CD4-positive, alpha-beta T cell treated with Interleukin-15 for 4 hours (primary cell): ENCODE measurements at regions not wholly inside any gene's neighbourhood (a gene's known extent, or its start where the extent isn't known, plus 50 kb on each side); places are given as distances from the start of the nearest gene placed in this dataset.

Experiments used
- DNase-seq: peaks from one replicate; pipeline ENCODE4 v3.0.0-alpha.2; 2020; ENCODE audit warnings: low spot score

GRCh38 chr2:6418291-6418690 lies 447.4 kb downstream of the CMPK2 start:
- no peak for DNase-seq

DNA sequence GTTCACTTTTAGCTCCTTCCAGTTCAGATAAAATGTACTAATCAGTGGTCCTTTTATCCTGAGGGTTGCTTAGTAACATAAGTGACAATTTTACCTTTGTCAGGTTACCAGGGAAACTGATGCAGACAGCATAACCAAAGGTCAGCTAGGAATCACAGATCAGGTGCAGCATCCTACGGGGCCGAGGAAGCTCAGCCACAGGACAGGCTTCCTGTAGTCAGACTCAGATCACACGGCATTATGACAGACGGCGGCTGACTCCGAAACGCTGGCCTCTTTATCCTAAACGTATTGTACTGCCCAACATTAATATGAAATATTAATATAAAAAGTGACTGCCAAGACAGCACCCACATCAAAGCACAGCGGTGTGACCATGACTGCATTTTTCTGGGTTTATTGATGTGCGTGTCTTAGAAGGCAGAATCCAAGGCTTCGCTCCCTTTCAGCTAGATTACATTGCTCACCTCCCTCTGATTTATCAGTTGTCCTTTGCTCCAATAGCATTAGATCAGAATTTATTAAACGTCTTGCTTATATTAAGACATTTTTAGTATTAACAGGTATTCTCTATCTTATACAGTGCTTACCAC lies 444.5 kb downstream of the CMPK2 start:
- DNase-seq: no peak

GRCh38 chr2:6421888-6422287 lies 443.8 kb downstream of the CMPK2 start:
- no peak for DNase-seq

- no peak for DNase-seq
These were observed 442.6 kb downstream of the CMPK2 start for GRCh38 chr2:6423157-6423556.

GRCh38 chr2:6423944-6424343 lies 441.8 kb downstream of the CMPK2 start:
- DNase-seq: no peak

DNA sequence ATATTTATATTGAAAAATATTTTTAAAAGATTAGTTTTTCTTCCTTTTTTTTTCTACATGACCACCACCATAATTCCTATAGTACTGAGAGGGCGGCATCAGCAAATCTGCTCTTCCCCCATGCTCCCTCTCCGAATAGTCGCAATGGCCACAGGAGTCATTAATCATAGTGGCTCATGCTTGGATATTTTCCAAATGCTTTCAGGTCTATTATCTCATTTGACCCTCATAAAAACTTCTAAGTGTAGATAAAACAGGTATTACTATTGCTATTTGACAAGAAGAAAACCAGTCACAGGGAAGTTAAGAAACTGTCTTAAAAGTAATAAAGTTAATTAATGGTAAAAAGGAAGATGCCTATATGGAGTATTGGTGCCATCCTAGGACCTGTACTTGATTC lies 440.7 kb downstream of the CMPK2 start:
- no peak for DNase-seq

- DNase-seq: no peak
These were observed 436.3 kb downstream of the CMPK2 start for GRCh38 chr2:6429210-6429986.

DNA sequence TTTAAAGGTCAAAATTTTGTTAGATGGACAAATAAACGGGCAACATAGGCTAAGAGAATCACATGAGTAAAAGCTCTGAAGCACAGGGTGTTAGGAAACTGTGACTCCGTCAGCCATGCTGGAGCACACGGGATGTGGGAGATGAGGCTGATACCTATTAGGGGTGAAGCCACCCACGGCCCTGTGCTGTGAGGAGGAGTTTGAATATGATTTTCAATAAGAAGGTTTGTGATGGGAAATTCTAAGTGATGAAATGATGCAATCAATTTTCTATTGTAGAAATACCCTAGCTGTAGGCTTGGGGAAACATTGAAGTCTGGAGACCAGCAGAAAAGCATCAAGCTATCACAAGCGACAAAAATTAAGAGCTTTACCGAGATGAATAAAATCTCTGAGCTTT lies 431.3 kb downstream of the CMPK2 start:
- no peak for DNase-seq

- no peak for DNase-seq
These were observed 423.9 kb downstream of the CMPK2 start for GRCh38 chr2:6441800-6442199.

DNA sequence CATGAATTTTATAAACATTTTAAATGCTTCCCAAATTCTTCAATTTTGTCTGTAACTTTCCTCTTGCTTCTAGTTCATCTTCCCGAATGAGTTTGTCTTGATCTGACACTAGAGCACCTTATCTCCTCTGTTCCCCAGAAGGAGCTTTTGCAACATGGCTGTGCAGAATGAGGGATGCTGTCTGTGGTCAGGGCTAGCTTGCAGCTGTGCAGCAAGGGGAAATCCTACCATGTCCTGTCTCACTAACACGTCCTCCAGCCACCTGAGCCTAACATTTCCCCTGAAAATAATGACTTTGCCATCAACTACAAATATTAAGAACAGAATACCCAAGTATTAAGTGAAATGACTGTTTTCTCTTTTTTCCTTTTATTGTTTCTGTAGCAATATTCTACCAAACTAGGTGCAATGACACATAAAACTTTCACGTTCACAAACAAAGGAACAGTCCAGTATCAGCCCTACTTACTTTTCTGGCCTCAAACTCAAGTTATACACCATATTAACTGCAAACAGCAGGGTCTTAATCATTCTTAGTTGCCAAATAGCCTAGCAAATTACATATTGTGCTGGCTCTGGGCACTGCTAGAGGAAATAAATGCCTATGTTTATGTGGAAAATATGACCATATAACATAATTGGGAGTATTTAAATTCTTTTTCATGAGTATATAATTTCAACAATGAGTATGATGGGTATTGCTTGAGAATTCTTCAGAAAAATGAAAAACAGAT lies 423.3 kb downstream of the CMPK2 start:
- no peak for DNase-seq

DNA sequence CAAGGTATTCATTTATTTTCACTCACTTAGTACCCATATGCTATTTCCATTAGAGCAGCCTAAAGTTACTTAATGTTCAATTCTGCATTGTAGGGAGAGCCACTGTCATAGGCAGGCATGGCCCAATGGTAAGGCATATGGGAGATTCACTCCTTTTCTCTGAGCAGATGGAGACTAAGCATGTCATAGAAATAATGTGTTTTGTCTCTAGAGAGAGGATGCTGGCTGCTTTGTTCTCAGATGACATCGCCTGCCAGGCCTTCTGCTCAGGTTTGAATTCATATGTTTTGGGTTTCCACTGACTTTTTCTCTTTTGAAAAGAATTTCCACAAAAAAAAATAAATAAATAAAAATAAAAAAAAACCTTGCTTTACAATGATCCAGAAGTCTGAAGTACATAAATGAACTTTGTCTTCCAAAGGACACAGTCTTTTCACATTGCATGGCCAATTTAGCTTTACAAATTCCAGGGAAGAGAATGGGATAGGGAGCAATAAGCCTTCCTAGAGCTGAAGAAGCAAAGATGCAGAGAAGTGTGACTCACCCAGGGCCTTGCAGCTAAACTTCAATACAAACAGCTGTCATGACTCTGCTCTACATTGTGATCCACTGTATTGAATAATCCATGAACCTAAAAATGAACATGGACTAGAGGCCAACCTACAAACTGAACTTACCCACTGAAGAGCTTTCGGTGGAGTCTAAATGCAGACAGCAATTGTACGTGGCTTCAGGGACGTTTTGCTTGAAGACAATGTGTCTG lies 422.5 kb downstream of the CMPK2 start:
- DNase-seq: no peak

DNA sequence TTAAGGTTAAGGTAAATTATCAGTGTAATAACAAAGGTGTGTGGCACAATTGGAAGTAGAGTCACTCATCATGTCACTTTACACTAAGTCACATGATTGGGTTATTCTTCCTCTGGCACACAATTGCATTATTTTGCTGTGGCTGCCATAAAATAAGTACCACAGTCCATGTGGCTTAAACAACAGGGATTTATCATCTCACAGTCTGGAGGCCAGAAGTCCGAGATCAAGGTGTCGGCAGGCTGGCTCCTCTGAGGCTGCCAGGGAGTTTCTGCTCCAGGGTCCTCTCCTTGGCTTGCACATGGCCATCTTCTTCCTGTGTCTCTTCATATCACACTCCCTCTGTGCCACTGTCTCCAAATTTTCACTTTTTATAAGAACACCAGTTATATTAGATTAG lies 421.2 kb downstream of the CMPK2 start:
- no peak for DNase-seq

DNA sequence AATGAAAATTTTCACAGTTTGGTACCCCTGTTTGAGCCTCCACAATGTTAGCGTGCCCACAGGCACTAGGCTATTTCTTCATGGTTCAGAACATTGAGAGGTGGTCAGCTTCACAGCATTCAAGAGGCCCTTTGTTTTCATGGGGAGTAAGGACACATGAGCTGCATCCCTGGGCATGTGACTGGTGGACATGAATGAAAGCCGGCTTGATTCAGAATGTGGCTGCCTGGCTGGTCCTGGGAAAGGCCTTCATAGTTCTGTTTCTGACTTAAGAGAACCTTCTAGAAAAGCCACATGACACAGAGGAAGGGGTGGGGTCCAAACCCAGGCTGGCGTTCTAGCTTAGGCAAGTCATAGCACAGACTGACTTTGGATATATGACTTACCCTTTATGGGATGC lies 420.6 kb downstream of the CMPK2 start:
- no peak for DNase-seq

GRCh38 chr2:6446938-6447608 lies 418.6 kb downstream of the CMPK2 start:
- DNase-seq: no peak

DNA sequence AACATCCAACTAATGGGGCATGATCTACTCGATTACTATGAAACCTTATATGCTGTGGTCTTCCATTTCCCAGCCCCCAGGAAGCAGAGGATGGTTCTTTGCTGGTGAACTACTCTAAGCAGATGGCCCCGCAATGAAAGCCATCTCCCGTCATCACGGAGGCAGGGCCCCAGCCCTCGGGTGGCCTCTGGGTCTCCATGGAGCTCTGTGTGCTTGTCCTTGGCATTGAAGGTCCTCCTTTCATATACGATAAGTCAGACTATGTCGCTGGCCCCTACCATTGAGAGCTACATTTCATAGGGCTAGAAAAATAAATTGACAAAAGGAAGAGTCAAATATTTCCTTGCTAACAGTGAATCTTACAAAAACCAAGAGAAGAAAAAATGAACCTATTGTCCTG lies 416.8 kb downstream of the CMPK2 start:
- DNase-seq: no peak

DNA sequence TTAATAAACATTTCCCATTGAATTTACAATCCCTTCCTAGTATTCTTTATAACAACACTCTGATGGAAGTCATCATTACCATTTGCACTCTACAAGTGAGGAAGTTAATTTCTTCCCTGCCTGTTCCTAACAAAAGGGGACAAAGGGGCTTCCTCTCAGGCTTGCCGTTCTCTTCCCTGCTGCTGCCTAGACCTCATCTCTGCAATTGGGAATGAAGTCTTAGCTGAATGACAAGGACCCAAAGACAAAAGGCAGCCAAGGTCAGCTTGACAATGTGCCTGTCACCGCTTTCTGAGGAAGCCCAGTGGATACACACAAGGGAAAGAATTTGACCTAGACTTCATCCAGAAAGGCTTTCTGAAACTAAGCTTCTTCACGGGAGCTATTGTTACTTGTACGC lies 416.4 kb downstream of the CMPK2 start:
- no peak for DNase-seq

DNA sequence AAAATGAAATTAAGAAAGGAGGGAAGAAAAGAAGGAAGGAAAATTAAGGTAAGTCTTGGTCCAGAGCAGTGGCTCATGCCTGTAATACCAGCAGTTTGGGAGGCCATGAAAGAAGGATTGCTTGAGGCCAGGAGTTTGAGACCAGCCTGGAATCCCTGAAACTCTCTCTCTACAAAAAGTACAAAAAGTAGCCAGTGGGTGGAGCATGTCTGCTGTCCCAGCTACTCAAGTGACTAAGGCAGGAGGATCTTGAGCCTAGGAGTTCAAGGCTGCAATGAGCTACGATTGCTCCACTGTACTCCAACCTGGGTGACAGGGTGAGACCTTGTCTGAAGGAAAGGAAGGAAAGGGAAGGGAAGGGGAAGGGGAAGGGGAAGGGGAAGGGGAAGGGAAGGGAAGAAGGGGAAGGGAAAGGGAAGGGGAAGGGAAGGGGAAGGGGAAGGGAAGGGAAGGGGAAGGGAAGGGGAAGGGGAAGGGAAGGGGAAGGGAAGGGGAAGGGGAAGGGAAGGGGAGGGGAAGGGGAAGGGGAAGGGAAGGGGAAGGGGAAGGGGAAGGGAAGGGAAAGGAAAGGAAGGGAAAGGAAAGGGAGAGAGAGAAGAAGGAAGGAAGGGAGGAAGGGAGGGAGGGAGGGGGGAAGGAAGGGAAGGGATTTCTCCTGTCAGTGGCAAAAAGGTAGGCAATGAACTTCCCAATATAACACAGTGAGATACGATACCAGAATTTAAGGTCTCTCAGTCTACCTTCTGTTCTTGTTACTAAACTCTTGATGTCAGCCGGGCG lies 412.8 kb downstream of the CMPK2 start:
- DNase-seq: no peak

- no peak for DNase-seq
These were observed 411.3 kb downstream of the CMPK2 start for GRCh38 chr2:6454286-6454990.

DNA sequence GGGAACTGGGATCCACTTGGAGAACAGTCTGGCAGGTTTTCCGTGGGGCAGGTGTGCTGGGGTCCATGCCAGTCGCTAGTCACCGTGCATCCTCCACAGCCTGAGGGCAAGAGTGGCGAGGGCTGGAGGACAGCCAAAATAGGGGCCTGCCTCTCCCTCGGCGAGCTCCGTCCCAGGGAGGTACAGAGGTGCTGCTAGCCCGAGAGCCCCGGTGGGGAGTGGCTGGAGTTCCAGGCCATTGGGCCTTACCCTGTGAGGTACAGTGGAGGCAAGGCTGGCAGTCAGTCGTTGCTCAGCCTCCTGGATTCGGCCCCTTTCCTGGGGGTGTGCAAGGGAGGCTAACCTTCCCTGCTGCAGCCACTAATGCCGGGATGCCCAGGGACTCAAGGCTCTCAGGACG lies 406.6 kb downstream of the CMPK2 start:
- DNase-seq: no peak

DNA sequence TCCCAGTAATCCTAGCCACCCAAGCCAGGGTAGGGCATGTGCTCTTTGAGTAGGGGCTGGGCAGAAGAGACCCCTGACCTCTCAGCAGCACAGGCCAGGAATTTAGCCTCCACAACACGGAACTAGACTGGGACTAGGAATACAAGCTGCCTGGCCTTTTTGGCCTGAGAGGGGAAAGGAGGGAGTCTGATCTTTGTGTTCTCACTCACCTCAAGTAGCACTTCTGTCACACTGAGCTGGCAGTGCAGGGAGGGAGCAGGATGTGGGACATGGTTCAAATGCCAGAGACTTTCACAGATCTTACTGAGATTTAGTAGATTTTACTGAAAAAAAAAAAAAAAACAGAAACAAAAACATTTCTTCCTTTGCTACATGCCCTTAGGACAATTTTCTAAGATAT lies 395.2 kb downstream of the CMPK2 start:
- DNase-seq: no peak

DNA sequence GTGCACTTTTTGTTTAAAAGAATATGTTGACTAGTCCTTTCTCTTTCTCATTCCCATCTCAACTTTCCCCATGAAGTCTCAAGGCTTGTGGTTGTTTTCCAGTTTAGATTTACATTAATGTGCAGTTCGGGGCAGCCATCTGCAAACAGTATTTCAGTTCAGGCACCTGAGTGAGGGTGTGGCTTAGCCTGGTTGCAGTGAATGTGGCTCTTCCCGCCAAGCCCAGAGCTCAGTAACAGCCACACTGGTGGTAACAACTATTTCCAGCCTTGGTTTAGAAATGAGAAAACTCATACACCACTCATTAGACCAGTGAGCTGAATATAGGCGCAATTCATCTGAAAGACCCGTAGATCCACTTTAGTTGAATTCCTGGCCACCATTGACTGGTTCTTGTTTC lies 394.3 kb downstream of the CMPK2 start:
- DNase-seq: no peak
